ENCODE measurements at regions not wholly inside any gene's neighbourhood (a gene's known extent, or its start where the extent isn't known, plus 50 kb on each side); places are given as distances from the start of the nearest gene placed in this dataset.

DNA sequence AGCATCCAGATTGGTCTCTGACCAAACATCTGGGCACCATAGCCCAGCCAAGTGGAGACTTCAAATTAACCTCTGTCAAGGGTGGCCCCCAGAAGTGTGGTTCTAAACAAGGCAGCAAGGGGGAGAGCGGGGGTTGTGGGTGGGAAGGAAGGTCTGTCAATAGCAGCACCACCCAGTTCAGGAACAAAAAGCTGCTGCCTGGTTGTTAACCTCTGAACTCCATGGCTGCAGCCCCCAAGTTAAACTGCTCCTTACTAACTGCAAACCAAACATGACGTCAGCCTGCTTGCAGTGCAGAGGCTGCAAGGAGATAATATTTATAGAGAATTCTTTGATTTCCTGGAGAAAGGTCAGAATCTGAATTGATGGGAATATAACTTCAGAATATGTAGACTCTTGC, 76.5 kb downstream of the ARL4C start:
- peaks cover 7% of the 10 kb centered on the region for H3K9me3 Mint-ChIP-seq
- no peak overlapping the region for H3K4me3 Mint-ChIP-seq
- peaks cover 28% of the 10 kb centered on the region for H3K4me1 Mint-ChIP-seq

DNA sequence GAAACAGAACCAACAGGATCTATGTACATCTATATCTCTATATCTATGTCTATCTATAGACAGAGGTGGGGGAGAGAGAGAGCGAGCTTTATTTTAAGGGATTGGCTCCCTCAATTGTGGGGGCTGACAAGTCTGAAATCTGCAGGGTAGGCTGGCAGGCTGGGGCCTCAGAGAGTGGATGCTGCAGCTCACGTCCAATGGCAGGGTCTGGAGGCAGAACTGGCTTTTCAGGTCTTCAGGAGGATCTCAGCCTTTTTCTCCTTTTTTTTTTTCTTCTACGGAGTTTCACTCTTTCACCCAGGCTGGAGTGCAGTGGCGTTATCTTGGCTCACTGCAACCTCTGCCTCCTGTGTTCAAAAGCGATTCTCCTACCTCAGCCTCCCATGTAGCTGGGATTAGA, 77.2 kb downstream of the ARL4C start:
- Mint-ChIP-seq H3K27me3 (no peaks in the 10 kb centered on the region), H3K4me1 (peaks cover 30% of the 10 kb centered on the region), H3K4me3 (no peak overlapping the region), H3K27ac (no peak overlapping the region), H3K36me3 (ENCODE audit: low read depth) (no peaks in the 10 kb centered on the region), H3K9me3 (peaks cover 7% of the 10 kb centered on the region)
- ATAC-seq (replicated peaks): no peak

More for the DNA sequence above, 76.5 kb downstream of the ARL4C start:
- Mint-ChIP-seq H3K27ac (no peak overlapping the region), H3K27me3 (no peaks in the 10 kb centered on the region), H3K36me3 (ENCODE audit: low read depth) (no peaks in the 10 kb centered on the region)
- no peak for ATAC-seq (replicated peaks)

DNA sequence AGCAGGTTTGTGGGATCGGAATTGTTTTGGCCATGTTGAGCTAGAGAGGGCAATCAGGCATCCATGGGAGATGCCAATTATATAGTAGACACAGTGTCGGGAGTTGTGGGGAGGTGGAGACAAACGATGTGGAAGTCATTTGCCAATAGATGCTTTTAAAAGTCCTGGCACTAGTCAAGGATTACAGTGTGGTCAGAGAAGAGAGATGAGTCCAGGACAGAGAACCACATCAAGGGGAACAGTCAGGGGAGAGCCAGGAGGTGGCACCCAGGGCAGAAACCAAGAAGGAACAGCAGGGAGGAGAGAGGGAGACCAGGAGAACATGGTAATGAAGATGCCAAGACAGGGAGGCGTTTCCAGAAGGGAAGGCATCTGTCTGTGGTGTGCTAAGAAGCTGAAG, 81.2 kb downstream of the ARL4C start:
- Mint-ChIP-seq H3K4me3 (no peak overlapping the region), H3K27me3 (no peaks in the 10 kb centered on the region), H3K36me3 (ENCODE audit: low read depth) (no peaks in the 10 kb centered on the region), H3K4me1 (peaks cover 12% of the 10 kb centered on the region), H3K9me3 (peaks cover 7% of the 10 kb centered on the region), H3K27ac (no peak overlapping the region)
- no peak for ATAC-seq (replicated peaks)

DNA sequence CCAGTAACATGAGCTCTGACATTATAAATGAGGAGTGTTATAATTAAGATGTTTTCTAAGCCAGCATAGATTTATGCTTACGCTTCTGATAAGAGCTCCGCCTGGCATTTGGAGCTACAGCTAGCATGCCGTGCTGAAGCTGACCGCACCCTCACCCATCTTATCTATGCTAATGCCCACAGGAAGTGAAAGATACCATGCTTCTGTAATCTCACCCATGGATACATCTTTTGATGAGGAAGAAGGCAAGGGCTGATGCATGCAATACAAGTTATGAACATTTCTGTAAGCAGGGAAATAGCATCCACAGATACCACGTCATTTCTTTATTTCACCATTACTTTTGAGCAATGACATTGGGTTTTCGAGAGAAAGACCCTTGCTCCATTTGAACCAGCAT, 82.3 kb downstream of the ARL4C start:
- no peak for ATAC-seq (replicated peaks)
- Mint-ChIP-seq H3K9me3 (peaks cover 7% of the 10 kb centered on the region), H3K4me1 (peaks cover 12% of the 10 kb centered on the region), H3K27me3 (no peaks in the 10 kb centered on the region), H3K4me3 (no peak overlapping the region), H3K27ac (peak overlapping the region; percentile 8), H3K36me3 (ENCODE audit: low read depth) (no peaks in the 10 kb centered on the region)

DNA sequence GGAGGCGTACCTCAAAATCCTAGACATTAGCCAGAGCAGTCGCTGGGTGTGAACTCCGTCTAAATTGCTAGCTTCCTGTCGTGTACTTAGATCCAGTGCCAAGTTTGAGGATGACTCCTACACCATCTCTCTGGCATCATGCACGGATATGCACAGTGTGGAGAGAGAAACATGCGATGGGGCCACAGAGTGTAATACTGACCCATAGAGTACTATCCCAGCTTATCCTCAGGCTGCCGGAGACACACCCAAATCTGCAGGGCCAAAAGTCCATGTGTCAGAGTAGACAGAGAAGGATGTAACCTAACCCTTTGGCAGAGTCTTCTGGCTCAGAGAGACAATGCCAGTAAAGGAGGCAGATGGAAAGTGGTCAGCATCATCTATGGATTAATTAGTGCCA, 84.2 kb downstream of the ARL4C start:
- H3K36me3 Mint-ChIP-seq (ENCODE audit: low read depth): no peaks in the 10 kb centered on the region
- H3K4me1 Mint-ChIP-seq: peaks cover 12% of the 10 kb centered on the region
- no peak overlapping the region for H3K4me3 Mint-ChIP-seq
- no peaks in the 10 kb centered on the region for H3K9me3 Mint-ChIP-seq
- H3K27me3 Mint-ChIP-seq: no peaks in the 10 kb centered on the region
- no peak overlapping the region for H3K27ac Mint-ChIP-seq
- no peak for ATAC-seq (replicated peaks)

DNA sequence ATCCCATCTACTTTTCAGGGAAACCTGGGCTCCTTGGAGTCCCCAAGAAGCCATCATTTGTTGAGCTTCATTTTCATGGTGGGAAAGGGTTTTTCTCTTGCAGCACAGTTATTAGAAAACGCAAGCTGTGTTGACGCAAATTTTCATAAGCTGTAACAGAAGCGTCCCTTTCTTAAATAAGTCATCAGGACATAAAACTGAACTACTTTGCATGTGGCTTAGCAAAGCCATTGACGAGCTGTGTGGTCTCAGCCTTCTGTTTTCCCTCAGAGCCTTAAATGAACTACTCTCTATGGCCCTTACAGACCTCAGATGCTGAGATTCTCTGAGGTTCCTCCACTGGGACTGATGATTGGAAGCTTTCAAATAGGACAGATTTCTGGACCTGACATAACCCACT, 85.1 kb downstream of the ARL4C start:
- H3K4me3 Mint-ChIP-seq: no peak overlapping the region

DNA sequence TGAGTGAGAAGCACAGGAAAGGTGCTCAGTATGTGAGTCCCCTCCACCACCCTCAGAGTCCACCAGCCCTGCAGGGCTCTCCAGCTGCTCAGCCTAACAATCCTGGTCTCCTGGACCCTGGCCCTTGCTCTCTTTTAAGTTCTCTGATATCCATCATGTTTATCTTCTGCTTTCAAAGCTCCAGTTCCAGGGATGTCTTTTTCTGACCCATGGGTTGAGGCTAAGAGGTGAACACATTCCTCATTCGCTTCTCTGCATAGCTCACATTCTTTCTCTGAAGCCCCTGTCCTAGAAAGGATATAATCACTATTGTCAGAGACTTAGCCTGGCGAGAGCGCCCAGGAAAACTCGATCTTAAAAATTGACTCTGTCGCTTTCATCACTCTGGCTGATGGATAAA, 86.4 kb downstream of the ARL4C start:
- no peaks in the 10 kb centered on the region for H3K36me3 Mint-ChIP-seq (ENCODE audit: low read depth)
- H3K4me3 Mint-ChIP-seq: no peak overlapping the region
- no peaks in the 10 kb centered on the region for H3K9me3 Mint-ChIP-seq
- ATAC-seq (replicated peaks): no peak
- H3K4me1 Mint-ChIP-seq: peaks cover 16% of the 10 kb centered on the region
- no peaks in the 10 kb centered on the region for H3K27me3 Mint-ChIP-seq
- H3K27ac Mint-ChIP-seq: no peak overlapping the region

More for the DNA sequence above, 85.1 kb downstream of the ARL4C start:
- Mint-ChIP-seq H3K9me3 (no peaks in the 10 kb centered on the region), H3K4me1 (peaks cover 12% of the 10 kb centered on the region), H3K27ac (no peak overlapping the region), H3K27me3 (no peaks in the 10 kb centered on the region), H3K36me3 (ENCODE audit: low read depth) (no peaks in the 10 kb centered on the region)
- ATAC-seq (replicated peaks): no peak

DNA sequence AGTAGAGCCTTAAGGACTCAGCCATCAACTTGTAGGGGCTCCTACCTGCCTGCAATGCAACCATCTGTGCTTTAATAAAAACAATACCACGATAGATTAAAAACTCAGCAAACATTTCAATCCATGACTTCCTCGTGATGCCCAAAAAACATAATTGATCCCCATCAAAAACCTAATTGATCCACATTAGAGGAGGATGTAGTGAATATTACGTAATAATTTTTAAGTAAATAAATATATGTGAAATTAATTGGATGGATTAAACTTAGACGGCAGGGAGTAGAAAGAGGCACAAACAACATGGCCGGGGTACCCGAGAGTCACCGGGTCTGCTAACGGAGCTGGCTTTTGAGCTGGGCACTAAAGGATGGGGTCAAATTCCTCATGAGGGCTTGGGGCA, 87.3 kb downstream of the ARL4C start:
- no peaks in the 10 kb centered on the region for H3K36me3 Mint-ChIP-seq (ENCODE audit: low read depth)
- H3K9me3 Mint-ChIP-seq: no peaks in the 10 kb centered on the region
- H3K27ac Mint-ChIP-seq: no peak overlapping the region
- no peaks in the 10 kb centered on the region for H3K27me3 Mint-ChIP-seq
- no peak for ATAC-seq (replicated peaks)
- no peak overlapping the region for H3K4me3 Mint-ChIP-seq
- peaks cover 9% of the 10 kb centered on the region for H3K4me1 Mint-ChIP-seq

DNA sequence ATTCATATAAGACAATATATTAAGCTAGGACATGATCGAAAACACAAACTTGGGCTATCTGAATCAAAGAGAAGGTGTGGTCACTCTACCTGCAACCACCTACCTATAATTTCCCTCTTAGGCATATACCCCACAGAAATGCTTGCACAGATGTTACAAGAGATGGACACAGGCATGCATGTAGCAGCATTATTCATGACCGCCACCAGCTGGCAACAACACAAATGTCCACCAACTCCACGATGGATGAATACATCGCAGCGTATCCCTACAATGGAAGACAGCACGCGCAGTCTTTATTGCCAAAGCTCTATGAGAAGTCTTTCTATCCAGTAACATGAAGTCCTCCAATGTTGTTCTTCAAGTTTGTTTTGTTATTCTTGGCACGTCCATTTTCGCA, 90.8 kb downstream of the ARL4C start:
- peaks cover 14% of the 10 kb centered on the region for H3K4me1 Mint-ChIP-seq
- H3K27me3 Mint-ChIP-seq: no peaks in the 10 kb centered on the region
- H3K27ac Mint-ChIP-seq: no peak overlapping the region
- no peaks in the 10 kb centered on the region for H3K9me3 Mint-ChIP-seq
- H3K4me3 Mint-ChIP-seq: no peak overlapping the region
- H3K36me3 Mint-ChIP-seq (ENCODE audit: low read depth): no peaks in the 10 kb centered on the region
- ATAC-seq (replicated peaks): no peak

DNA sequence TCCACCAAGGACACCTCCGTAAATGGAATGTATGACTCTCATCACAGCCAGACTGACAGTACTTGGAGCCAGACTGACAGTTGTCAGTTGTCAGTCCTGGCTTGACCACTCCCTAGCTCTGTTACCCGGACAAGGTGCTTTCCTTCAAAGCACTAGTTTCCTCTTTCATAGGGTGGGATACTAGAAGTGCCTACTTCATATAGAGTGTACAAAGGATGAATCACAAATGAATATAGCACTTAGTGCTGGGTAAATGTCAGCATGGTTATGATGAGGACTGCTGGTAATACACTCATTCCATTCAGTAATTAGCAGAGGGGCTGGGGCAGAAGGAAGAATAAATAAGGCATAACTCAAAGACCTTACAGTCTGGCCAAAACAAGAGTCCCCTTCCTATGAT, 91.4 kb downstream of the ARL4C start:
- H3K4me1 Mint-ChIP-seq: peaks cover 20% of the 10 kb centered on the region
- H3K27ac Mint-ChIP-seq: no peak overlapping the region
- no peaks in the 10 kb centered on the region for H3K36me3 Mint-ChIP-seq (ENCODE audit: low read depth)
- no peak overlapping the region for H3K4me3 Mint-ChIP-seq
- no peaks in the 10 kb centered on the region for H3K9me3 Mint-ChIP-seq
- no peak for ATAC-seq (replicated peaks)
- no peaks in the 10 kb centered on the region for H3K27me3 Mint-ChIP-seq

DNA sequence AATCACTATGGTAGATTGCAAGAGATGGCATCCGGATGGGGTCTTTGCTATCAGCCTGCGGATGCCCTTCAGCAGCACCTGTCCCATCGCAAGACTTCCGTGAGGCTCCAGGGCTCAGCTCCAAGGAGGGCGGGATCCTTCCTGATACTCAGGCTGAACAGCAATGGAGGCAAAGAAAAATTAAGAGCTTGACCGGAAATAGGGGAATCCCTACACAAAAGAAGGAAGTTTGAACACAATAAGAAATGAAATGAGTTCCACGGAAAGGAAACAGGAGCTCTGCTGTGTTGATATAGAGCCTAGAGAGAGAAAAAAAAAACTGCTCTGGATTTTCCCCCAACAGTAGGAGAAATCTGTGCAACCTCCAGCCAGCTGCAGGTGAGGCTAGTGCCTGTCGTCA, 91.9 kb downstream of the ARL4C start:
- H3K27ac Mint-ChIP-seq: no peak overlapping the region
- no peaks in the 10 kb centered on the region for H3K27me3 Mint-ChIP-seq
- H3K36me3 Mint-ChIP-seq (ENCODE audit: low read depth): no peaks in the 10 kb centered on the region
- H3K4me3 Mint-ChIP-seq: no peak overlapping the region
- H3K4me1 Mint-ChIP-seq: peaks cover 22% of the 10 kb centered on the region
- ATAC-seq (replicated peaks): no peak
- no peaks in the 10 kb centered on the region for H3K9me3 Mint-ChIP-seq

DNA sequence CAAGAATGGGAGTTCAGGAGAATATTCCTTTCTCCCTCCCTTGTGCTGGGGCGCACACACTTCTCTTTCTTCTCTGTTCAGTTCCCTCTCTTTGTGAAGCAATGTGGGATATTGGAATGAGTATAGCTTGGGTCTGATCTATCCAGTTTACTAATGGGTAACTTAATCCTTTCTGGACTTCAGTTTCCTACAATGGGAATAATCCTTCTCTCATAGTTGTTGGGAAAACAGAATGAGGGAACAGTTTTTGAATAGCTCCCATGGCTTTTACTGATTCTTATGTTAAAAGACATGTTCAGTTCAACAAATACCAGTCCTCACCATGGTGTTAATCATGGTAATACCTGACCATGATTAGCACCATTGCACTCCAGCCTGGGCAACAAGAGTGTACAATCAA, 93.1 kb downstream of the ARL4C start:
- no peaks in the 10 kb centered on the region for H3K36me3 Mint-ChIP-seq (ENCODE audit: low read depth)
- ATAC-seq (replicated peaks): no peak
- no peak overlapping the region for H3K27ac Mint-ChIP-seq

DNA sequence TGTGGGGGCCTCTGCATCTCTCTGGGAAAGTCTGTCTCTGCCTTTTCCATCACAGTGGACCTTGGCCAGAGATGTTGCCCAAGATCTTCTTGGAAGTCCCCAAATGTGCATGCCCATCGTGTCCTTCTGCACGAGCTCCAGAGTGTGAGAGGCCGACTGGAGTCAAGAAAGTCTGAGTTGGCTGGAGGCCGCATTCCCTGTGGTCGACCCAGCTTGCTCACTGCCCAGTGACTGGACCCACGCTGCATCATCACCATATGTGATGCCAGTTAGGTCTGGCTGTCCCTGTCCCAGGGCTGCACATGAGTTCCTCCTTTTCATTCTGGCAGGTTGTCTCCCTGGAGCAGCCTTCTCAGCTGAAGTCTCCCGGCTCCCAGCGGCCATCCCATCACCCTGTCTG, 93.8 kb downstream of the ARL4C start:
- H3K9me3 Mint-ChIP-seq: no peaks in the 10 kb centered on the region
- peaks cover 31% of the 10 kb centered on the region for H3K4me1 Mint-ChIP-seq
- no peak overlapping the region for H3K4me3 Mint-ChIP-seq
- ATAC-seq (replicated peaks): no peak
- H3K27me3 Mint-ChIP-seq: no peaks in the 10 kb centered on the region
- H3K27ac Mint-ChIP-seq: no peak overlapping the region
- H3K36me3 Mint-ChIP-seq (ENCODE audit: low read depth): no peaks in the 10 kb centered on the region

More for the DNA sequence above, 93.1 kb downstream of the ARL4C start:
- H3K4me3 Mint-ChIP-seq: no peak overlapping the region
- no peaks in the 10 kb centered on the region for H3K27me3 Mint-ChIP-seq
- peaks cover 28% of the 10 kb centered on the region for H3K4me1 Mint-ChIP-seq
- no peaks in the 10 kb centered on the region for H3K9me3 Mint-ChIP-seq

DNA sequence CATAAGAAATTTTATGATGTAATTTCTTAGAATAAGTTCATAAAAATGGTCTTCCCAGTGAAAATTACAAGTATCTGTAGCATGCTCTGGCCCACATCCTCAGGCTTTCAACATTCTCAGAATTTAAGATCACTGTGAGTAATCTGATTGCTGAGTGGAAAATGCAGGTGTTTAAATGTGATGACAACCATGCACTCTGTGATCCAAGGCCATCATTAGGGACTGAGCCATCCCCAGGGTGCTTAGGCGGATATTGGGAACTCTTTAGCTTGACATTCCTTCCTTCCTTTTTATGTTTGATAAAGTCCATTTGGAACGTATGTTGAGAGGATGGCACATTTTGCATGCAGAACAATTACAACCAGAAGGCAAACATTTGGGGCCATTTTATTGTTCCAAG, 95.5 kb downstream of the ARL4C start:
- Mint-ChIP-seq H3K27ac (peak overlapping the region; percentile 17), H3K36me3 (ENCODE audit: low read depth) (no peaks in the 10 kb centered on the region), H3K27me3 (no peaks in the 10 kb centered on the region), H3K9me3 (no peaks in the 10 kb centered on the region), H3K4me1 (peaks cover 31% of the 10 kb centered on the region), H3K4me3 (peak overlapping the region; percentile 20)
- peak; percentile 84 for ATAC-seq (replicated peaks)

DNA sequence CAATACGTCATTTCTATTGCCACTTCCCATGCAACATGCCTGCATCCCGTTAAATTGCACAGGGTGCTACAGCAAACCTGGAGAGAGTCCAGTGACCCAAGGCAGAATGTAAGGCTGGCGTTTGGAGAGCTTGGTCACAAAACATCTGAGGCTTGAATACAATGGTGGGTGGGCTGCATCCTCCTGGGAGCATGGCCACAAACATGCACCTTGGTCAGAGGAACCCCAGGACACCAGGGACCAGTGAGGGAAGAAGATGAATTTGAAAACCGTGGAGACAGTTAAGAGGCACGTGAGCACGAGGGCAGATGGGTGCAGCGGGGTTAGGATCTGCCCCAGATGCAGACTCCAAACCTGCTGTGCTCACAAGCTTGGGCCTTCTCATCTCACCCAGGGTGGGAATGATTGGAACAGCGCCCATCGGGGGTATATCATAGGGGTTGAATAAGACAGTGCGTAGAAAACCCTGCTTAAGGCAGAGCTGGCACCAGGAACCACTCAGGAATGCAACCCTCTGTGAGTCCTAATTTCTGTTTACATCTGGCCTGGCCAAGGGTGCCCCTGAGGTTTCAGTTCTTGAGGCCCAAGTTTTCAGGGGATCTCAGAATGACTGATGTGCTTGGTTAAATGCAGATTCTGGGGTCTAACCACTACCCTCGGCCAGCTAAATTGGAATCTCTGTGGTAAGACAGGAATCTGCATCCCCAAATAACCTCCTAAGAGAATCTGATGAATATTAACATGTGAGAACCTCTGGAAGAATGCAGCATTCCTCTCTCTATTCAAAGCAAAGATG, 97.2 kb downstream of the ARL4C start:
- ATAC-seq (replicated peaks): peak; percentile 77
- Mint-ChIP-seq H3K4me1 (peaks cover 29% of the 10 kb centered on the region), H3K9me3 (no peaks in the 10 kb centered on the region), H3K36me3 (ENCODE audit: low read depth) (no peaks in the 10 kb centered on the region), H3K27me3 (no peaks in the 10 kb centered on the region), H3K4me3 (no peak overlapping the region), H3K27ac (no peak overlapping the region)

DNA sequence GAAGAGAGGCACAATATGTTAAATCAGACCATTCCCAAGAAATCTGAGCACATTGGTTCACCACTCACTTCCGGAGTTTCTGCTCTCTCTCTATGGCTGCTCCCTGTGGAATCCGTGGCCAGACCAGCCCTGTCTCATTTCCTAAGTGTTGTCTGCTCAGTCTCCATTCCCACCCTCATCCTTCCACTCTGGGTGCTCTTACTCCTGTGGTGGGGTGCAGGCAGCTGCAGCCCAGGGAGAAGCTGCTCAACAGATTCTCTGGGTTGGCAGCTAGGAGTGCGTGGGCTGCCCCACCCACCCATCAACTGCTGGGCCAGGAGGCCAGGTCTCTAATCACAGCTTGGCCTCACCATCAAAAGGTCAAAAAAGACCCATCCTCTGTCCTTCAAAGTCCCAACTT, 98.3 kb downstream of the ARL4C start:
- no peak overlapping the region for H3K4me3 Mint-ChIP-seq
- no peaks in the 10 kb centered on the region for H3K27me3 Mint-ChIP-seq
- no peaks in the 10 kb centered on the region for H3K9me3 Mint-ChIP-seq
- no peaks in the 10 kb centered on the region for H3K36me3 Mint-ChIP-seq (ENCODE audit: low read depth)
- ATAC-seq (replicated peaks): no peak
- no peak overlapping the region for H3K27ac Mint-ChIP-seq
- H3K4me1 Mint-ChIP-seq: peaks cover 39% of the 10 kb centered on the region

Measured in activated T-helper 17 cell treated with anti-CD3 and anti-CD28 coated beads, Interleukin-2, amount 50 U/mL, for 72 hours (primary cell).